WTC11 (cell line): ENCODE measurements at regions not wholly inside any gene's neighbourhood (a gene's known extent, or its start where the extent isn't known, plus 50 kb on each side); places are given as distances from the start of the nearest gene placed in this dataset.

ENCODE experiments used
- ATAC-seq: fragments of 200-7000 bp; cut with Tn5 transposase; 2 replicates; pipeline ENCODE4 v1.10.0; 2021; ENCODE audit warnings: mild to moderate bottlenecking, moderate library complexity
- CTCF ChIA-PET: fragments of 300-600 bp; sonication (Branson Sonifier 250); formaldehyde crosslinking; loops from one replicate; lab custom pipeline; 2021; ENCODE audit warnings: antibody characterized with exemption; lab: Charles Lee
- POLR2A ChIA-PET: fragments of 350-600 bp; sonication (Branson Sonifier 250); formaldehyde crosslinking; loops from one replicate; lab custom pipeline; 2021; ENCODE audit warnings: antibody characterized with exemption; lab: Charles Lee
- DNase-seq: peaks from one replicate; pipeline ENCODE4 v3.0.0; 2021; ENCODE audit warnings: low spot score
- H3K27ac Mint-ChIP-seq: 2 replicates; pipeline ENCODE4 v1.8.0; 2021; ENCODE audit warnings: mixed read lengths
- H3K27me3 Mint-ChIP-seq: 2 replicates; pipeline ENCODE4 v1.8.0; 2021; ENCODE audit warnings: low read depth, mild to moderate bottlenecking, moderate library complexity, mixed read lengths
- H3K36me3 Mint-ChIP-seq: 2 replicates; pipeline ENCODE4 v1.8.0; 2021; ENCODE audit warnings: mixed read lengths
- H3K4me1 Mint-ChIP-seq: 2 replicates; pipeline ENCODE4 v1.8.0; 2022; ENCODE audit warnings: mixed read lengths
- H3K4me3 Mint-ChIP-seq: 2 replicates; pipeline ENCODE4 v1.8.0; 2021; ENCODE audit warnings: mild to moderate bottlenecking, moderate library complexity, mixed read lengths
- H3K9me3 Mint-ChIP-seq: 2 replicates; pipeline ENCODE4 v1.8.0; 2021; ENCODE audit warnings: mixed read lengths
- ATF1 ChIP-seq: sonication (generic); formaldehyde crosslinking; IDR thresholded peaks from 2 replicates; pipeline ENCODE4 v1.8.1; 2023; ENCODE audit warnings: mild to moderate bottlenecking, moderate library complexity, missing genetic modification reagents
- CREM ChIP-seq: sonication (generic); formaldehyde crosslinking; IDR thresholded peaks from 2 replicates; pipeline ENCODE4 v1.8.1; 2022; ENCODE audit warnings: mild to moderate bottlenecking, missing genetic modification reagents, moderate library complexity
- ETV6 ChIP-seq: sonication (generic); formaldehyde crosslinking; IDR thresholded peaks from 2 replicates; pipeline ENCODE4 v1.8.1; 2022; ENCODE audit warnings: mild to moderate bottlenecking, missing genetic modification reagents
- FOXK1 ChIP-seq: sonication (generic); formaldehyde crosslinking; IDR thresholded peaks from 2 replicates; pipeline ENCODE4 v1.8.0; 2022; ENCODE audit warnings: mild to moderate bottlenecking, moderate library complexity, missing genetic modification reagents
- FOXP4 ChIP-seq: sonication (generic); formaldehyde crosslinking; IDR thresholded peaks from 2 replicates; pipeline ENCODE4 v1.8.0; 2022; ENCODE audit warnings: mild to moderate bottlenecking, missing genetic modification reagents
- MLX ChIP-seq: sonication (generic); formaldehyde crosslinking; IDR thresholded peaks from 2 replicates; pipeline ENCODE4 v1.8.1; 2023; ENCODE audit warnings: mild to moderate bottlenecking, missing genetic modification reagents, moderate library complexity
- MYBL2 ChIP-seq: sonication (generic); formaldehyde crosslinking; IDR thresholded peaks from 2 replicates; pipeline ENCODE4 v1.8.1; 2023; ENCODE audit warnings: mild to moderate bottlenecking, moderate library complexity, missing genetic modification reagents
- NFE2L1 ChIP-seq: sonication (generic); formaldehyde crosslinking; IDR thresholded peaks from 2 replicates; pipeline ENCODE4 v1.8.1; 2023; ENCODE audit warnings: missing genetic modification reagents
- NFYB ChIP-seq: sonication (generic); formaldehyde crosslinking; conservative IDR thresholded peaks from 2 replicates; pipeline ENCODE4 v1.8.0; 2022; ENCODE audit warnings: low read depth, missing genetic modification reagents
- RORB ChIP-seq: fragments of 250-450 bp; sonication (Bioruptor Pico); IDR thresholded peaks from 2 replicates; pipeline ENCODE4 v1.9.0; 2021; ENCODE audit warnings: mild to moderate bottlenecking
- SOX15 ChIP-seq: fragments of 250-450 bp; sonication (Bioruptor Pico); IDR thresholded peaks from 2 replicates; pipeline ENCODE4 v1.9.0; 2021; ENCODE audit warnings: mild to moderate bottlenecking
- SP1 ChIP-seq: sonication (generic); formaldehyde crosslinking; conservative IDR thresholded peaks from 2 replicates; pipeline ENCODE4 v1.8.1; 2022; ENCODE audit warnings: missing genetic modification reagents
- STAT6 ChIP-seq: sonication (generic); formaldehyde crosslinking; conservative IDR thresholded peaks from 2 replicates; pipeline ENCODE4 v1.8.1; 2023; ENCODE audit warnings: mild to moderate bottlenecking, low read depth, missing genetic modification reagents, moderate library complexity
- ZBTB21 ChIP-seq: sonication (generic); formaldehyde crosslinking; IDR thresholded peaks from 2 replicates; pipeline ENCODE4 v1.8.1; 2023; ENCODE audit warnings: mild to moderate bottlenecking, missing genetic modification reagents, borderline replicate concordance
- ZSCAN18 ChIP-seq: fragments of 250-450 bp; sonication (Bioruptor Pico); IDR thresholded peaks from 2 replicates; pipeline ENCODE4 v2.1.2; 2022; ENCODE audit warnings: mild to moderate bottlenecking, moderate library complexity
- TF ChIP-seq, protein P1 (sequence below): fragments of 250-450 bp; sonication (Bioruptor Pico); IDR thresholded peaks from 2 replicates; pipeline ENCODE4 v1.9.0; 2021; ENCODE audit warnings: mild to moderate bottlenecking
- TF ChIP-seq, protein P2 (sequence below): sonication (generic); formaldehyde crosslinking; IDR thresholded peaks from 2 replicates; pipeline ENCODE4 v1.8.0; 2023; ENCODE audit warnings: mild to moderate bottlenecking, missing genetic modification reagents
- TF ChIP-seq, protein P3 (sequence below): sonication (generic); formaldehyde crosslinking; IDR thresholded peaks from 2 replicates; pipeline ENCODE4 v1.8.0; 2022; ENCODE audit warnings: mild to moderate bottlenecking, missing genetic modification reagents
- TF ChIP-seq, protein P4 (sequence below): sonication (generic); formaldehyde crosslinking; IDR thresholded peaks from 2 replicates; pipeline ENCODE4 v1.8.1; 2023; ENCODE audit warnings: mild to moderate bottlenecking, missing genetic modification reagents, moderate library complexity

DNA sequence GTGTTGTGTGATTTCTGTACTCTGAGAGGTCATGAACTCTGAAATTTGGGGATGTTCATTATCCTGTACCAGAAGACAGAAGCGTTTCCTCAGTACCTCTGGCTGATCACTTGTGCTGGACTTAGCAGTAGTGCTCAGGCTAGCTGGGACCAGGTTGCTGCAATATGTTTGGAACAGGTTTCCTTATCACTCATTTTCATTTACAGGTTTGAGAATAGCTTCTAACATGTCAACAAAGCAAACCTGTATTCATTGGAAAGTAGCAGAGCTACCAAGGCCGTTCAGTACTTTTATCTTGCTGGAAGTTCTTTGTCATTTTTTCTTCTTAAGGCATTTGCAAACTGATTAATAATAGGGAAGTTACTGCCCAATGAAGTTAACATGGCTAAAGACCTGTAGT is 242.9 kb upstream of the ANKRD50 start (continued):
- TF ChIP-seq, protein P1, sequence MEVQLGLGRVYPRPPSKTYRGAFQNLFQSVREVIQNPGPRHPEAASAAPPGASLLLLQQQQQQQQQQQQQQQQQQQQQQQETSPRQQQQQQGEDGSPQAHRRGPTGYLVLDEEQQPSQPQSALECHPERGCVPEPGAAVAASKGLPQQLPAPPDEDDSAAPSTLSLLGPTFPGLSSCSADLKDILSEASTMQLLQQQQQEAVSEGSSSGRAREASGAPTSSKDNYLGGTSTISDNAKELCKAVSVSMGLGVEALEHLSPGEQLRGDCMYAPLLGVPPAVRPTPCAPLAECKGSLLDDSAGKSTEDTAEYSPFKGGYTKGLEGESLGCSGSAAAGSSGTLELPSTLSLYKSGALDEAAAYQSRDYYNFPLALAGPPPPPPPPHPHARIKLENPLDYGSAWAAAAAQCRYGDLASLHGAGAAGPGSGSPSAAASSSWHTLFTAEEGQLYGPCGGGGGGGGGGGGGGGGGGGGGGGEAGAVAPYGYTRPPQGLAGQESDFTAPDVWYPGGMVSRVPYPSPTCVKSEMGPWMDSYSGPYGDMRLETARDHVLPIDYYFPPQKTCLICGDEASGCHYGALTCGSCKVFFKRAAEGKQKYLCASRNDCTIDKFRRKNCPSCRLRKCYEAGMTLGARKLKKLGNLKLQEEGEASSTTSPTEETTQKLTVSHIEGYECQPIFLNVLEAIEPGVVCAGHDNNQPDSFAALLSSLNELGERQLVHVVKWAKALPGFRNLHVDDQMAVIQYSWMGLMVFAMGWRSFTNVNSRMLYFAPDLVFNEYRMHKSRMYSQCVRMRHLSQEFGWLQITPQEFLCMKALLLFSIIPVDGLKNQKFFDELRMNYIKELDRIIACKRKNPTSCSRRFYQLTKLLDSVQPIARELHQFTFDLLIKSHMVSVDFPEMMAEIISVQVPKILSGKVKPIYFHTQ (CRISPR knock-in tag) = no peak
- TF ChIP-seq ETV6 (no peak), ZSCAN18 (CRISPR knock-in tag) (no peak), CREM (no peak), SOX15 (CRISPR knock-in tag) (no peak)
- TF ChIP-seq, protein P2, sequence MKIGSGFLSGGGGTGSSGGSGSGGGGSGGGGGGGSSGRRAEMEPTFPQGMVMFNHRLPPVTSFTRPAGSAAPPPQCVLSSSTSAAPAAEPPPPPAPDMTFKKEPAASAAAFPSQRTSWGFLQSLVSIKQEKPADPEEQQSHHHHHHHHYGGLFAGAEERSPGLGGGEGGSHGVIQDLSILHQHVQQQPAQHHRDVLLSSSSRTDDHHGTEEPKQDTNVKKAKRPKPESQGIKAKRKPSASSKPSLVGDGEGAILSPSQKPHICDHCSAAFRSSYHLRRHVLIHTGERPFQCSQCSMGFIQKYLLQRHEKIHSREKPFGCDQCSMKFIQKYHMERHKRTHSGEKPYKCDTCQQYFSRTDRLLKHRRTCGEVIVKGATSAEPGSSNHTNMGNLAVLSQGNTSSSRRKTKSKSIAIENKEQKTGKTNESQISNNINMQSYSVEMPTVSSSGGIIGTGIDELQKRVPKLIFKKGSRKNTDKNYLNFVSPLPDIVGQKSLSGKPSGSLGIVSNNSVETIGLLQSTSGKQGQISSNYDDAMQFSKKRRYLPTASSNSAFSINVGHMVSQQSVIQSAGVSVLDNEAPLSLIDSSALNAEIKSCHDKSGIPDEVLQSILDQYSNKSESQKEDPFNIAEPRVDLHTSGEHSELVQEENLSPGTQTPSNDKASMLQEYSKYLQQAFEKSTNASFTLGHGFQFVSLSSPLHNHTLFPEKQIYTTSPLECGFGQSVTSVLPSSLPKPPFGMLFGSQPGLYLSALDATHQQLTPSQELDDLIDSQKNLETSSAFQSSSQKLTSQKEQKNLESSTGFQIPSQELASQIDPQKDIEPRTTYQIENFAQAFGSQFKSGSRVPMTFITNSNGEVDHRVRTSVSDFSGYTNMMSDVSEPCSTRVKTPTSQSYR (CRISPR knock-in tag) = no peak

DNA sequence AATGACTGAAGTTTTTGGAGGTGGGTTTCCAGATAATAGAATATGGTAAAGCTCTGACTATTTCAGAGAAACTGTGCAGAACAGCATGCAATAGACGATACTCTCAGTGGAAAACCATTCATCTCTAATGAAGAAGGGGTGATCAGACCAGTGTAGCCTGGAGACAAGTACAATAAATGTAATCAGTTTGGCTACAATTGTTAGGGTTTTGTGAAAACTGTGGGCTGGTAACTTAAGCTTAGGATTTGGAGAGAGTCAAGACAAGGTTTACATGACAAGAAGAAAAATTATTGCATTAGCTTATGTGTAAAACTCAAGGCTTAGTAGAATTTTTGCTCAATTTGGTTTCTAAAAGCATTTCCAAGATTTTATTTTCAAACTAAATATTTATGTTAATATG is 241.5 kb upstream of the ANKRD50 start:
- Mint-ChIP-seq H3K9me3 (peaks cover 15% of the 10 kb centered on the region), H3K27me3 (no peaks in the 10 kb centered on the region), H3K27ac (no peak overlapping the region), H3K4me3 (no peak overlapping the region), H3K4me1 (peaks cover 8% of the 10 kb centered on the region), H3K36me3 (peaks cover 9% of the 10 kb centered on the region)
- no peak for DNase-seq
- ATAC-seq = no peak
- CTCF ChIA-PET = no interaction called here
- TF ChIP-seq ATF1 (CRISPR knock-in tag) (no peak), FOXP4 (CRISPR knock-in tag) (no peak), FOXK1 (no peak), MLX (CRISPR knock-in tag) (no peak)
- POLR2A ChIA-PET = no interaction called here

DNA sequence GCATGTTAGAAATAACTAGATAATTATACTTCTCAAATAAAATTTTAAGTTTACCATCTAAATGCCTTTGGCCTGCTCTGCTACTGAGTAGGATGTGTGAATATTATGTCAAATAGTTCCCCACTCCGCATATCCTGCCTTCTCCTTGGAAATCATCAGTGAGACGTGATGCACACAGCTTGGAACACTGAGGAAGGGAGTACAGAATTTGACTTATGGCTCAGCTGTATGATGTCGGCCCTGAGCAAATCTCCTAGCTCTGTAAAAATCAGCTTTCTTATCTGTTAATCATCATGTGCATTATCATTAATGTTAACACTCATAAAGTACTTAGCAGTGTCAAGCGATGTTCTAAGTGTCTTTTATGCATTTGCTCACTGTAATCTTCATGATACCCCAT is 241.0 kb upstream of the ANKRD50 start:
- Mint-ChIP-seq H3K9me3 (peaks cover 15% of the 10 kb centered on the region), H3K4me3 (no peak overlapping the region), H3K4me1 (peaks cover 11% of the 10 kb centered on the region), H3K36me3 (peaks cover 9% of the 10 kb centered on the region), H3K27ac (no peak overlapping the region), H3K27me3 (no peaks in the 10 kb centered on the region)
- CTCF ChIA-PET = no interaction called here
- DNase-seq (no peak), ATAC-seq (no peak)
- TF ChIP-seq RORB (CRISPR knock-in tag) (no peak), MYBL2 (CRISPR knock-in tag) (no peak), SP1 (CRISPR knock-in tag) (no peak), ZBTB21 (CRISPR knock-in tag) (no peak), STAT6 (CRISPR knock-in tag) (no peak), NFE2L1 (CRISPR knock-in tag) (no peak), NFYB (CRISPR knock-in tag) (no peak)
- TF ChIP-seq, protein P3, sequence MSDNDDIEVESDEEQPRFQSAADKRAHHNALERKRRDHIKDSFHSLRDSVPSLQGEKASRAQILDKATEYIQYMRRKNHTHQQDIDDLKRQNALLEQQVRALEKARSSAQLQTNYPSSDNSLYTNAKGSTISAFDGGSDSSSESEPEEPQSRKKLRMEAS (CRISPR knock-in tag) = no peak
- TF ChIP-seq, protein P4, sequence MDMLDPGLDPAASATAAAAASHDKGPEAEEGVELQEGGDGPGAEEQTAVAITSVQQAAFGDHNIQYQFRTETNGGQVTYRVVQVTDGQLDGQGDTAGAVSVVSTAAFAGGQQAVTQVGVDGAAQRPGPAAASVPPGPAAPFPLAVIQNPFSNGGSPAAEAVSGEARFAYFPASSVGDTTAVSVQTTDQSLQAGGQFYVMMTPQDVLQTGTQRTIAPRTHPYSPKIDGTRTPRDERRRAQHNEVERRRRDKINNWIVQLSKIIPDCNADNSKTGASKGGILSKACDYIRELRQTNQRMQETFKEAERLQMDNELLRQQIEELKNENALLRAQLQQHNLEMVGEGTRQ (CRISPR knock-in tag) = no peak
- POLR2A ChIA-PET = no interaction called here
